ENCODE measurements at regions not wholly inside any gene's neighbourhood (a gene's known extent, or its start where the extent isn't known, plus 50 kb on each side); places are given as distances from the start of the nearest gene placed in this dataset.

GRCh38 chr6:112927641-112928320 lies 580.7 kb downstream of the RFPL4B start:
- TF ChIP-seq CTCF (IDR thresholded peaks at IDR 0.05) (no peak), POLR2A (IDR thresholded peaks at IDR 0.05) (no peak)

Data from esophagus squamous epithelium (tissue), 4 donors.